A673 (cell line): ENCODE measurements at regions not wholly inside any gene's neighbourhood (a gene's known extent, or its start where the extent isn't known, plus 50 kb on each side); places are given as distances from the start of the nearest gene placed in this dataset.

Experiments
- BruUV-seq: library from RNA; stranded (reverse); fragments of 400-500 nt; replicated peaks from 2 replicates; lab custom pipeline; 2021; lab: Mats Ljungman, UMichigan
- CTCF ChIA-PET: fragments of 300-600 bp; sonication (Branson Sonifier 250); formaldehyde crosslinking; loops from one replicate; lab custom pipeline; 2022; ENCODE audit warnings: antibody characterized with exemption; lab: Charles Lee
- POLR2A ChIA-PET: fragments of 300-600 bp; sonication (Branson Sonifier 250); formaldehyde crosslinking; loops from one replicate; lab custom pipeline; 2022; ENCODE audit warnings: antibody characterized with exemption; ENCODE audit not compliant: low non-redundant PET; lab: Charles Lee
- DNase-seq: peaks from one replicate; pipeline ENCODE4 v3.0.0-alpha.2; 2015; ENCODE audit warnings: low spot score
- H3K27ac ChIP-seq: fragments of 200-600 bp; sonication (generic); 2 replicates; pipeline ENCODE4 v1.5.1; 2016; ENCODE audit warnings: mixed run types, low read depth, mild to moderate bottlenecking, mixed read lengths, antibody characterized with exemption, low read length; ENCODE audit not compliant: poor library complexity, severe bottlenecking
- H3K27me3 ChIP-seq: fragments of 200-600 bp; sonication (generic); replicated peaks from 2 replicates; pipeline ENCODE4 v1.6.1; 2017; ENCODE audit warnings: mixed run types, low read depth, mild to moderate bottlenecking, mixed read lengths, antibody characterized with exemption, low read length; ENCODE audit not compliant: insufficient read depth, poor library complexity
- H3K36me3 ChIP-seq: fragments of 200-600 bp; sonication (generic); 2 replicates; pipeline ENCODE4 v1.6.1; 2016; ENCODE audit warnings: mixed run types, mild to moderate bottlenecking, mixed read lengths, antibody characterized with exemption, low read length; ENCODE audit not compliant: insufficient read depth, poor library complexity, severe bottlenecking
- H3K4me1 ChIP-seq: fragments of 200-600 bp; sonication (generic); 2 replicates; pipeline ENCODE4 v1.6.1; 2017; ENCODE audit warnings: mixed run types, mild to moderate bottlenecking, mixed read lengths, antibody characterized with exemption, low read length; ENCODE audit not compliant: insufficient read depth, poor library complexity, severe bottlenecking
- H3K4me3 ChIP-seq: fragments of 200-600 bp; sonication (generic); 2 replicates; pipeline ENCODE4 v1.5.1; 2016; ENCODE audit warnings: low read depth, mixed run types, mild to moderate bottlenecking, mixed read lengths, low read length; ENCODE audit not compliant: poor library complexity, severe bottlenecking
- H3K9me3 ChIP-seq: fragments of 200-600 bp; sonication (generic); 2 replicates; pipeline ENCODE4 v1.6.1; 2016; ENCODE audit warnings: mixed run types, low read depth, mild to moderate bottlenecking, mixed read lengths, antibody characterized with exemption, low read length; ENCODE audit not compliant: poor library complexity, severe bottlenecking
- EZH2 ChIP-seq: fragments of 200-600 bp; sonication (generic); IDR thresholded peaks from 2 replicates; pipeline ENCODE4 v1.6.1; 2017; ENCODE audit warnings: borderline replicate concordance, low read depth, mild to moderate bottlenecking, mixed read lengths, antibody characterized with exemption, low read length; ENCODE audit not compliant: poor library complexity, severe bottlenecking
- intact Hi-C: fragments of 100-400 bp; cut with micrococcal nuclease; formaldehyde crosslinking; loops from one replicate; pipeline ENCODE4 v1.10.0; 2022; ENCODE audit not compliant: unreplicated experiment
- TF ChIP-seq, protein P1 (sequence below): fragments of 300-800, 200-600 bp; sonication (generic); conservative IDR thresholded peaks from 2 replicates; pipeline ENCODE4 v1.5.1; 2017; ENCODE audit warnings: low read depth, mild to moderate bottlenecking, antibody characterized with exemption, low read length, moderate library complexity, mixed read lengths

- ChIA-PET POLR2A (no interaction called here), CTCF (no interaction called here)
- no peak overlapping the region for H3K4me3 ChIP-seq
- H3K9me3 ChIP-seq: peaks cover 22% of the 10 kb centered on the region
- no peaks in the 10 kb centered on the region for H3K27me3 ChIP-seq
- intact Hi-C loops: no loop called here
- TF ChIP-seq, protein P1, sequence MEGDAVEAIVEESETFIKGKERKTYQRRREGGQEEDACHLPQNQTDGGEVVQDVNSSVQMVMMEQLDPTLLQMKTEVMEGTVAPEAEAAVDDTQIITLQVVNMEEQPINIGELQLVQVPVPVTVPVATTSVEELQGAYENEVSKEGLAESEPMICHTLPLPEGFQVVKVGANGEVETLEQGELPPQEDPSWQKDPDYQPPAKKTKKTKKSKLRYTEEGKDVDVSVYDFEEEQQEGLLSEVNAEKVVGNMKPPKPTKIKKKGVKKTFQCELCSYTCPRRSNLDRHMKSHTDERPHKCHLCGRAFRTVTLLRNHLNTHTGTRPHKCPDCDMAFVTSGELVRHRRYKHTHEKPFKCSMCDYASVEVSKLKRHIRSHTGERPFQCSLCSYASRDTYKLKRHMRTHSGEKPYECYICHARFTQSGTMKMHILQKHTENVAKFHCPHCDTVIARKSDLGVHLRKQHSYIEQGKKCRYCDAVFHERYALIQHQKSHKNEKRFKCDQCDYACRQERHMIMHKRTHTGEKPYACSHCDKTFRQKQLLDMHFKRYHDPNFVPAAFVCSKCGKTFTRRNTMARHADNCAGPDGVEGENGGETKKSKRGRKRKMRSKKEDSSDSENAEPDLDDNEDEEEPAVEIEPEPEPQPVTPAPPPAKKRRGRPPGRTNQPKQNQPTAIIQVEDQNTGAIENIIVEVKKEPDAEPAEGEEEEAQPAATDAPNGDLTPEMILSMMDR: no peak
- TF ChIP-seq EZH2: no peak
- no peak overlapping the region for H3K27ac ChIP-seq
- no peaks in the 10 kb centered on the region for H3K36me3 ChIP-seq
- BruUV-seq: no TSS peak
- no peak for DNase-seq
- H3K4me1 ChIP-seq: no peaks in the 10 kb centered on the region
Measured at GRCh38 chr10:53697038-53697437, 924.5 kb upstream of the MBL2 start.

DNA sequence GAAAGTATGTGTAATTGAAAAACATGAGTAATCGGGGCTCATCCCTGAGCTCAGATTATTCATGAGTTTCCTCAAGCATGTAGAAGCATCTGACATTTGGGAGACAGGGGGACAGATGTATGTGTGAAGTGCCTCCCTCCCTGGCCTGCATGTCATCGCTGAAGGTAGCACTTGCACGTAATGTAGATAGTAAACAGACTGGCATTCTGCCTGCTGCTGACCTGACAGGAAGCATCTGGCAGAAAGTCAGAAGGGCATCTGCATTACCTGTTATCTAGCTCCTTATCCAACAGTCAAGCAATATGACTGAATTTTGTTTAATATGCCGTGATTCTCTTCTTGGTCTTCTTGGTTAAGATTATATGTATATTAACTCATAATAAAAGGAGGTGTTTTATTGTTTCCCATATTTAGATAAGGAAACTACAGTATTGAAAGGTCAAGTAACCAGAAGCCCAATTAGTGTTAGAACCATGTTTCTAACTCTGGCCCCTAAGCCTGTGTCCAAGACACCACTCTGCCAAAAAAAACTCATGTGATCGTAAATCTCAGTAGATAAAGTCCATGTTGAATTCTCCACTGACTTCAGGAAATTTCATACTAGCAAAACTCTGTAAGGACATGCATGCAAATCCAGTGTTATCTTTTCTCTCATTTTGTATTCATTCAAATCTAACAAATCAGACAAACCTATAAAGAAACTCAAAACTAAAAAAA is 918.1 kb upstream of the MBL2 start:
- CTCF ChIA-PET: no interaction called here
- no peak overlapping the region for H3K4me3 ChIP-seq
- no peaks in the 10 kb centered on the region for H3K27me3 ChIP-seq
- H3K27ac ChIP-seq: no peak overlapping the region
- no peaks in the 10 kb centered on the region for H3K4me1 ChIP-seq
- no peaks in the 10 kb centered on the region for H3K36me3 ChIP-seq
- intact Hi-C loops: no loop called here
- no peak for TF ChIP-seq EZH2
- TF ChIP-seq, protein P1: no peak
- no peak for DNase-seq
- POLR2A ChIA-PET: no interaction called here
- peaks cover 15% of the 10 kb centered on the region for H3K9me3 ChIP-seq
- BruUV-seq: no TSS peak

- ChIA-PET POLR2A (no interaction called here), CTCF (no interaction called here)
- intact Hi-C loops: no loop called here
- Histone ChIP-seq H3K9me3 (peaks cover 20% of the 10 kb centered on the region), H3K4me3 (no peak overlapping the region), H3K27ac (no peak overlapping the region), H3K27me3 (no peaks in the 10 kb centered on the region), H3K4me1 (no peaks in the 10 kb centered on the region), H3K36me3 (no peaks in the 10 kb centered on the region)
- no TSS peak for BruUV-seq
- no peak for DNase-seq
- no peak for TF ChIP-seq EZH2
- TF ChIP-seq, protein P1: no peak
Measured at GRCh38 chr10:53687800-53688199, 915.2 kb upstream of the MBL2 start.
